Breast epithelium (tissue), 4 donors: ENCODE measurements at regions not wholly inside any gene's neighbourhood (a gene's known extent, or its start where the extent isn't known, plus 50 kb on each side); places are given as distances from the start of the nearest gene placed in this dataset.

Experiments
- DNase-seq, 2 donors: peaks; one replicate each; pipeline ENCODE4 v3.0.0-alpha.2; 2019; ENCODE audit warnings: low spot score in 2 of 2
- H3K27ac ChIP-seq, 2 donors: fragments of 200-600 bp; sonication (generic) in 1 of 2; one replicate each; pipeline ENCODE4 v1.5.1; 2016 to 2019; ENCODE audit warnings: mild to moderate bottlenecking in 1 of 2
- H3K27me3 ChIP-seq, 2 donors: fragments of 200-600 bp; sonication (generic) in 1 of 2; one replicate each; pipeline versions ENCODE4 v1.5.1 to v1.6.0; 2017 to 2019; ENCODE audit warnings: control low read depth in 1 of 2, mild to moderate bottlenecking in 1 of 2
- H3K36me3 ChIP-seq: fragments of 200-600 bp; one replicate; pipeline ENCODE4 v1.5.1; 2019
- H3K4me1 ChIP-seq, 2 donors: fragments of 200-600 bp; sonication (generic); one replicate each; pipeline ENCODE4 v1.5.1; 2016 to 2019; ENCODE audit warnings: control low read depth in 1 of 2
- H3K4me3 ChIP-seq, 3 donors: fragments of 200-600 bp; sonication (generic); 1 replicate in 2 of 3; 2 replicates in 1 of 3; pipeline ENCODE4 v1.5.1; 2016 to 2019; ENCODE audit warnings: mild to moderate bottlenecking in 3 of 3, moderate library complexity in 2 of 3
- H3K9me3 ChIP-seq, 2 donors: fragments of 200-600 bp; sonication (generic) in 1 of 2; one replicate each; pipeline ENCODE4 v1.5.1; 2016 to 2019; ENCODE audit warnings: control low read depth in 1 of 2
- POLR2A ChIP-seq: fragments of 450-650 bp; IDR thresholded peaks from one replicate; pipeline ENCODE4 v1.6.1; 2016; ENCODE audit warnings: antibody characterized with exemption, mild to moderate bottlenecking, moderate library complexity
- POLR2AphosphoS5 ChIP-seq, 3 donors: sonication (generic); formaldehyde crosslinking; IDR thresholded peaks; one replicate each; pipeline ENCODE4 v1.6.1; 2017; ENCODE audit warnings: antibody characterized with exemption in 3 of 3
- intact Hi-C: fragments of 100-400 bp; cut with DNase I; formaldehyde crosslinking; loops from one replicate; pipeline ENCODE4 v1.15.1; 2023; ENCODE audit warnings: low total_unique reads
- TF ChIP-seq, protein P1 (sequence below), 3 donors: fragments of 450-650 bp; IDR thresholded peaks; one replicate each; pipeline ENCODE4 v1.5.1; 2016 to 2017; ENCODE audit warnings: antibody characterized with exemption in 3 of 3, mild to moderate bottlenecking in 3 of 3, moderate library complexity in 3 of 3

GRCh38 chr19:31505596-31505910, 156.3 kb upstream of the TSHZ3 start:
- intact Hi-C loops: loop anchor here (10.0 kb wide), 1 partner anchor 891 kb away; no protein-coding TSS in a partner anchor
- no peak for DNase-seq
- Histone ChIP-seq H3K27me3 (peaks cover 0 to 8% of the 10 kb centered on the region in 2 donors), H3K27ac (no peak overlapping the region), H3K4me3 (no peak overlapping the region), H3K36me3 (no peaks in the 10 kb centered on the region), H3K9me3 (no peaks in the 10 kb centered on the region), H3K4me1 (no peaks in the 10 kb centered on the region)
- TF ChIP-seq POLR2A (no peak), POLR2AphosphoS5 (IDR thresholded peaks at IDR 0.05) (no peak)
- TF ChIP-seq, protein P1, sequence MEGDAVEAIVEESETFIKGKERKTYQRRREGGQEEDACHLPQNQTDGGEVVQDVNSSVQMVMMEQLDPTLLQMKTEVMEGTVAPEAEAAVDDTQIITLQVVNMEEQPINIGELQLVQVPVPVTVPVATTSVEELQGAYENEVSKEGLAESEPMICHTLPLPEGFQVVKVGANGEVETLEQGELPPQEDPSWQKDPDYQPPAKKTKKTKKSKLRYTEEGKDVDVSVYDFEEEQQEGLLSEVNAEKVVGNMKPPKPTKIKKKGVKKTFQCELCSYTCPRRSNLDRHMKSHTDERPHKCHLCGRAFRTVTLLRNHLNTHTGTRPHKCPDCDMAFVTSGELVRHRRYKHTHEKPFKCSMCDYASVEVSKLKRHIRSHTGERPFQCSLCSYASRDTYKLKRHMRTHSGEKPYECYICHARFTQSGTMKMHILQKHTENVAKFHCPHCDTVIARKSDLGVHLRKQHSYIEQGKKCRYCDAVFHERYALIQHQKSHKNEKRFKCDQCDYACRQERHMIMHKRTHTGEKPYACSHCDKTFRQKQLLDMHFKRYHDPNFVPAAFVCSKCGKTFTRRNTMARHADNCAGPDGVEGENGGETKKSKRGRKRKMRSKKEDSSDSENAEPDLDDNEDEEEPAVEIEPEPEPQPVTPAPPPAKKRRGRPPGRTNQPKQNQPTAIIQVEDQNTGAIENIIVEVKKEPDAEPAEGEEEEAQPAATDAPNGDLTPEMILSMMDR (IDR thresholded peaks at IDR 0.05): no peak

DNA sequence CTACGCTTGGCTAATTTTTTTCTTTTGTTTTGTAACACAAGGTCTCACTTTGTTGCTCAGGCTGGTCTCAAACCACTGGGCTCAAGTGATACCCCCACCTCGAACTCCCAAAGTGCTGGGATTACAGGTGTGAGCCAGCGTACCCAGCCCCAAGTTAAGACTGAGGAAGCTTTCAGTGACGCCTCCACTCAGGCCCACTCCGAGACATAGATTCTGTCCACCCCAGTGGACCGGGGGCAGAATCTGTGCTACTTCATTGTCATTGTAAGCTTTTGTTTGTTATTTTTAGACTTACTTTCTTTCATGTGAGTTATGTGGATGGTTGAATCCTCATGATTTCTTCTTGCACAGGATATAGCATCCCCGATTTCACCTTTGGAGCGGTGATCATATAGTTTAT, 156.9 kb upstream of the TSHZ3 start:
- no peak for DNase-seq
- Histone ChIP-seq H3K4me3 (no peak overlapping the region), H3K36me3 (no peaks in the 10 kb centered on the region), H3K9me3 (no peaks in the 10 kb centered on the region), H3K27ac (no peak overlapping the region), H3K27me3 (peaks cover 0 to 10% of the 10 kb centered on the region in 2 donors), H3K4me1 (no peaks in the 10 kb centered on the region)
- intact Hi-C loops: loop anchor here (10.0 kb wide), 1 partner anchor 891 kb away; no protein-coding TSS in a partner anchor
- TF ChIP-seq POLR2A (no peak), POLR2AphosphoS5 (IDR thresholded peaks at IDR 0.05) (no peak)
- TF ChIP-seq, protein P1 (IDR thresholded peaks at IDR 0.05): no peak

GRCh38 chr19:31510635-31511034, 161.4 kb upstream of the TSHZ3 start:
- H3K4me3 ChIP-seq: no peak overlapping the region
- H3K4me1 ChIP-seq: no peaks in the 10 kb centered on the region
- H3K27me3 ChIP-seq: peaks cover 0 to 25% of the 10 kb centered on the region in 2 donors
- no peaks in the 10 kb centered on the region for H3K36me3 ChIP-seq
- TF ChIP-seq POLR2A (no peak), POLR2AphosphoS5 (IDR thresholded peaks at IDR 0.05) (no peak)
- TF ChIP-seq, protein P1 (IDR thresholded peaks at IDR 0.05): no peak
- intact Hi-C loops: loop anchor here (2.0 kb wide), 1 partner anchor 26 kb away; no protein-coding TSS in a partner anchor
- no peak for DNase-seq
- no peak overlapping the region for H3K27ac ChIP-seq
- H3K9me3 ChIP-seq: no peaks in the 10 kb centered on the region

DNA sequence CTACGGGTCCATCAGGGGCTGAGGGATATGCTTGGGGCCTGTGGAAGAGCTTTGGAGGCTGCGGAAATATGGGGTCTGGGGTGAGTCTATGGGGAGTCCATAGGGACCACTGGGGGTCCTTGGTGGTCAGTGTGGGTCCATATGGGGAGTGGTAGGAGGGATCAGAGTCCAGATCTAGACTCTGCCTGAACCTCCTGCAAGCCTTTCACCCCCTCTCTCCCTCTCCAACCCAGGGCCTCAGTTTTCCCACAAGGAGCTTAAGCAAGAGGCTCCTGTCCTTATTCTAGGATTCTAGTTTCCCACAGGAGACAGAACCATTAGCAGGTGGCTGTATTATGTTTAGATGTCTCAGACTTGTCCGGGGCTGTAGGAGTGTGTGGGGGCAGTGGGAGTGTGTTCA, 161.9 kb upstream of the TSHZ3 start:
- intact Hi-C loops: loop anchor here (2.0 kb wide), 1 partner anchor 26 kb away; no protein-coding TSS in a partner anchor
- TF ChIP-seq POLR2AphosphoS5 (IDR thresholded peaks at IDR 0.05) (no peak), POLR2A (no peak)
- TF ChIP-seq, protein P1 (IDR thresholded peaks at IDR 0.05): no peak
- no peaks in the 10 kb centered on the region for H3K9me3 ChIP-seq
- no peak for DNase-seq
- H3K27ac ChIP-seq: no peak overlapping the region
- H3K36me3 ChIP-seq: no peaks in the 10 kb centered on the region
- H3K4me3 ChIP-seq: no peak overlapping the region
- no peaks in the 10 kb centered on the region for H3K4me1 ChIP-seq
- H3K27me3 ChIP-seq: peaks cover 0 to 20% of the 10 kb centered on the region in 2 donors

DNA sequence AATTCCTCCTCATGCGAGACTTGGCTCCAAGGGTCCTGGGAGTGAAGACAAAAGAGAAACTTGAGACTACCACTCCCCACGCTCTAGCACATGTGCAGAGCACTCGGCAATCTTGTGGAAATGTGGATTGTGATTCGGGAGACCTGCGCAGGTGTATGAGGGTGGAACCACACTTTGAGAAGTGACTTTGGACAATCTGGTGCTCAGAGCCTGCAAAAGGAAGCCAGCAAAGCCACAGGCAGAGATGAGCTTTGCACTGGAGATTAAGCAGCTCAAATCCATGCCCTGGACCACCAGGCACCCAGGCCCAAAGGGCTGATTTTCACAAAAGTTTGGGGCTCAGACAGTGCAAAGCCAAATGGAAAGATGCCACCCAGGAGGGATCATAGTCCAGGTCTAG, 162.5 kb upstream of the TSHZ3 start:
- Histone ChIP-seq H3K27me3 (peaks cover 0 to 25% of the 10 kb centered on the region in 2 donors), H3K4me3 (no peak overlapping the region), H3K9me3 (no peaks in the 10 kb centered on the region), H3K36me3 (no peaks in the 10 kb centered on the region), H3K27ac (no peak overlapping the region), H3K4me1 (no peaks in the 10 kb centered on the region)
- TF ChIP-seq POLR2A (no peak), POLR2AphosphoS5 (IDR thresholded peaks at IDR 0.05) (no peak)
- TF ChIP-seq, protein P1 (IDR thresholded peaks at IDR 0.05): no peak
- intact Hi-C loops: loop anchor here (2.0 kb wide), 1 partner anchor 25 kb away; no protein-coding TSS in a partner anchor
- DNase-seq: no peak
